ENCODE measurements at regions not wholly inside any gene's neighbourhood (a gene's known extent, or its start where the extent isn't known, plus 50 kb on each side); places are given as distances from the start of the nearest gene placed in this dataset.
"Not testable (repeated sequence)": the region's sequence is repeated elsewhere in the genome, so short reads cannot be mapped to it uniquely, and the experiment has no call there.

DNA sequence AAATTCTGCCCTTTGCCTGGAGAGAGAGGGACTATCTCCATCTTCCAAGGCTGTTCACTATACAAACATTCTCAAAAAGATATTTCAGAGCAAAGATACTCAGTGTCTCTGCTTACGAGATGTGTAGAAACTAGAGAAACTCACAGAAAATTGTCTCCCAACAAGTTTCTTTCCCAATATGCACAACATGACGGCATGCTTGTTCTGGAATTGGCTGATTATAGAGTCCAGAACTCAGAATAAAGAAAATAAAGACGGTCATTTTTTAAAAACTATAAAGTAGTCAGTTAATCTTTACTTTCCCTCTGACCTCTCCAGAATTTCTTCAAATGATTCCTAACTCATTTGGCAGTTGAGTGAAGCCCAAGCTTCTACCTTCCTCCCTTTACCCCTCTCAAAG, 285.5 kb upstream of the KLF3 start:
- no peak for DNase-seq (ENCODE audit: low read depth, low spot score)

DNA sequence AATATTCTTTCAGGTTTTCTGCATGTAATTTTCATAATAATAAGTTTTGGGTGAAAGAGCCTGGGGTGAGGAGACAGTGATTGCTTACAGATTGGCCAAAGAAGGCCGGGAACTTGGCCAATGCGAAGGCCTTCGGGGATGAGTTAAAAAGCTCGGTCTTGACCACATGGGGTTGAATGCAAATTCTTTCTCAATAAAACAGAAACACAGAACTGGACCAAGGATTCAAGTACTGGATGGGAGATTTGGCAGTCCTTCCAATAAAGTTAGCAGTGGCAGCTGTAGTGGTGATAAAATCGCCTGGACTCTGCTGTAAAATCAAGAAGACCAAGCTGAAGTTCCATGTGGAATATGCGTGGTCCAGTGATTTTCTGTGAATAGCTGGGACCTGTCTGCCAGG, 282.2 kb upstream of the KLF3 start:
- no peak for DNase-seq (ENCODE audit: low read depth, low spot score)

DNA sequence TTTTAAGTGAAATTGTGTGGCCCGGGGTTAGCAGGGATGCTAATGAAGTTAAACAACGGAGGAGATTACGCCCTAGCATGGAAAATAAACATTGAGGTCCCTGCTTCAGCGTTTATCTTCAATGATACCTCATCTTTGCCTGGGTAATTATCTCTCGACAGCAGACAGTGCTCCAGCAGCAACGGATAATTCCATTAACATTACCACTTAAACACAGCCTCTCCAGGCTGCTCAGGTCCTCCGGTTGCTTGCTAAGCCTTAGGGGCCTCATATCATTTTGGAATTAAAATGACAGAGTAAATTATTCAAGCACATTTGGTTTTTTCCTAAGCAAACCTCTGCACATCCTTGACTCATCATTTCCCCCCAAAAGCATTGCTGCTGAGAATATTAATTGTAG, 281.5 kb upstream of the KLF3 start:
- no peak for DNase-seq (ENCODE audit: low read depth, low spot score)

DNA sequence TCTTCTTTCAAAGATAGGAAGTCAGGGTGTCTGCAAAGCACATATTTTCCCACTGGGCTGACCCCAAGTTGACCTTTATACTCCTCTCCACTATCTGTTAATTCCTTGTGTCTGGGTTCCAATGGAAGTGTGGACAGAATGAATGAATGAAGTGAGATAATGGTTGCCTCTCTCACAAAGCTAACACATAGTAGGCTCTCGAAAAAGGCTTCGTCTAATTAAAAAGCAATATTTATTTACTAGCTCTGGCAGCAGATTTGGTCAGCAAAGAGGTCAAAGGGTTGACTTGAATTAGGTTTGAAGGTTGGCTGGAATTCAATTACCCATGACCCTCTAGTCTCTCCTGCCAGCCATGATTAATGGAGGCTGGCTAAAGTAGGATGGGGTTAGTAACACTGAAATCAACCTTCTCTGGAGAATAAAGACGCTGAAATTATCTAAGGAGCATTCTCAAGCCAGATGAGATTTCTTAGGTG, 280.3 kb upstream of the KLF3 start:
- no peak for DNase-seq (ENCODE audit: low read depth, low spot score)

DNA sequence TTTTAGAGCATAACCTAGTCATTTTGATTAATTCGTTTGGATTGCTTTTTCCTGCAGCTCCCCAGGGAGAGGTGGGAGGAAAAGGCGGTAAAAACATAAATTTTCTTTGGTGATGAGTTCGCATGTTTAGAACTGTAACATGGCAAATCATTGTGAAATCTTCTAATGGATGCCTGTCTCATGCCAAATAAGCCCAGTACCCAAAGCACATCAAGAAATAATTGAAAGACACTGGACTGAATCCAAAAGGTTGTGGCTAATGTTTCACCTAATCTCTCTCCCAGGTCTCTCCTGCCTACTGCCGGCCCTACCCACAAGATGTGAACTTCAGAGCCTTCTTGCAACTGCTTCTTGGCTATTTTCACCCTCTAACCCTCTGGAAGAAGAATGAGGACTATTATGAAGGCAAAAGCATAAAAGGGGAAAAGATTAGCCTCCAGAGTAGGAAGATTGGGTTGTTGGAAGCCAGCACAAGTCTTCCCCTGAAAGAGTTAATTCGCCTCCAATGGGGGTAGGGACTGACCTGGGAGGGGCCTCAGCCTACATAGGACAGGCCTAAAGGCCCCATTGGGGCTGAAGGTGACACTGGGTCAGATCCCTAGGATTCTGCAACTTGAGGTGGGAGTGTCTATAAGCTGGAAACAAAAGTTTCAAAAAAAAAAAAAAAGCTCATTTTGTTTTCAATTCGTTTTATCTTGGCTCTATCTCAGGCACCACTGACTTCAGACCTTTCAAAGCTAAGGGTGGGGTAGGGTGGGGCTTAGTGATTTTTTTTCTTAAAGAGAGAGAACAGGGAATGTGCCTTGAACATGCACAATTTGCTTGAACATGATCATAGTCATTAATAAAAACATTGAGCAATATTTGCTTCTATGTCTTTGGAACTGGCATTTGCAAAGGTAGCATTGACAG, 278.6 kb upstream of the KLF3 start:
- DNase-seq (ENCODE audit: low read depth, low spot score): no peak

DNA sequence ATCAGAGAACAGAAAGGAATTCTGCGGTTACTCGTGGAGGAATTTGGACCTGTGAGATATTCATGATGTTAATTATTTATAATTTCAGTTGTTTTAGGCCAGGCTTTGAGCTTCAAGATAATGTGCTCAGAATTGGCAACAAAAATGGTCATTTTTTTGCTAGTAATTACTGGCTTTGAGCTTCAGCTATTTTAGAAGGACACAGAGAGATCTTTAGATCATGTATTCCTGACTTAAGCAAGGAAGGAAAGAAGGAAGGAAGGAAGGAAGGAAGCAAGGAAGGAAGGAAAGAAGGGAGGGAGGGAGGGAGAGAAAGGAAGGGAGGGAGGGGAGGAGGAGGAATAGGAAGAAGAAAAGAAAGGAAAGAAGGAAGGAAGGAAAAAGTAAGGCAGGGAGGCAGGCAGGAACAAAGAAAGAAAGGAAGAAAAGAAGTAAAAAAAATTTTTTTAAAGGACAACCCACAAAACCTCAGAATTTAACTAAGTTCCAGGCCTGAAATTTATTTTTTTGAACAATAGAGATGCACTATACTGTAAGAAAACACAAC, 277.9 kb upstream of the KLF3 start:
- no peak for DNase-seq (ENCODE audit: low read depth, low spot score)

DNA sequence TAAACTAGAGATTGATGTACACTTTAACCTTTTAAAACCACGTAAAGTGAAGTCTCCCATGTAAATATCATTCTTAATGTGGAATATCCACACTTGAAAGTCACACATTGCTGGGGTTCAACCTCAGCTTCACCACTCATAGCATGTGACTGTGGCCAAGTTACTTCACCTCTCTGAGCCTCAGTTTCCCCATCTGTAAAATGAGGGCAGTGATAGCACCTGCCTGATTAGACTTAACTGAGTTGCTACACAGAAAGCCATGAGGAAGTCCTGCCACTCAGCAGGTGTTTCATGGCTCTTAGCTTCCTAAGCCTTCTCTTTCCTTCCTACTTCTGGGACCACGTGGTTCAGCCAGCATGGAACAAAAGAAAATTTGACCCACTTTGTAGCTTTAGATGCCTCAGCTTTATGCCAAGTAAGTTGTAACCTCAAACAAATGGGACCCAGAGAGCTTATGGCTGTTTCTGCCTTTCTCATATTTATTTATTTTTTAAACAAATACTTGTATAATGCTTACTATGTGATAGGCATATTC, 277.3 kb upstream of the KLF3 start:
- DNase-seq (ENCODE audit: low read depth, low spot score): no peak

DNA sequence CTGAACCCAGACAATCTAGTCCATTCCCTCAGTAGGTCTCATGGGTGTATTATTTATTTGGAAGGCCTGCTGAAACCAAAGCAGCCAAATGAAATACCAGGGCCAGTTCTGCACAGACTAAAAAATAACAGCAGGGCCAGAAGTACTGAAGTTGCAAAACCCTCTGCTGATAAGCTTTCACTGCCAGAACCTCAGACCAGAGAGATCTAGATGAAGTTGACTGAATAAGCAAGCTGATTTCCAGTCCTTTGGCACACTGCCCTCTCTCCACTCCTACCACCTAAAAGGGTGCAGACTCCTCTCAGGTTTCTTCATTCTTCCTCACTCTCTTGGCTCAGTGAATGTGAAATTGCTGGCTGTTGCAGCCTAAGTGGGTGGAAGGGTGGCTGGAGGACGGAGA, 276.7 kb upstream of the KLF3 start:
- no peak for DNase-seq (ENCODE audit: low read depth, low spot score)

DNA sequence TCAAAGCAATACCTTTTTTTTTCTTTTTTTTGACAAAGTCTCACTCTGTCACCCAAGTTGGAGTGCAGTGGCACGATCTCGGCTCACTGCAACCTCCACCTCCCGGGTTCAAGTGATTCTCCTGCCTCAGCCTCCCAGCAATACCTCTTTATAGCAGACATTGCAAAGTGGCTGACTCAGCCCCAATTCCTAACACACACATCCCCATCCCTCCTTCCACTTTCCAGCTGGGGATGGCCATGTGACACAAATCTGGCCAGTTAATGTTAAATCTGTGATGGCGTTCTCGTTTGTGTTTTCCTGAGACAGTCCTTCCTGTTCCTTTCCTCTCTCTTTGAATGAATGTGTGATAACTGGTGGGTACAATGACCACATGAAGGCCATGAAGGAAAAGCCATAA, 276.2 kb upstream of the KLF3 start:
- DNase-seq (ENCODE audit: low read depth, low spot score): no peak

DNA sequence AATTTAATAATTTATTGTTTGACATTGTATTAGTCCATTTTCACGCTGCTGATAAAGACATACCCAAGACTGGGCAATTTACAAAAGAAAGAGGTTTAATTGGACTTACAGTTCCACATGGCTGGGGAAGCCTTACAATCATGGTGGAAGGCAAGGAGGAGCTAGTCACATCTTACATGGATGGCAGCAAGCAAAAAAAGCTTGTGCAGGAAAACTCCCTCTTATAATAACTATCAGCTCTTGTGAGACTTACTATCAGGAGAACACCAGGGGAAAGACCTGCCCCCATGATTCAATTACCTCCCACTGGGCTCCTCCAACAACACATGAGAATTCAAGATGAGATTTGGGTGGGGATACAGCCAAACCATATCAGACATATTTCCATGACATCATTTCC, 275.1 kb upstream of the KLF3 start:
- DNase-seq (ENCODE audit: low read depth, low spot score): not testable (repeated sequence)

DNA sequence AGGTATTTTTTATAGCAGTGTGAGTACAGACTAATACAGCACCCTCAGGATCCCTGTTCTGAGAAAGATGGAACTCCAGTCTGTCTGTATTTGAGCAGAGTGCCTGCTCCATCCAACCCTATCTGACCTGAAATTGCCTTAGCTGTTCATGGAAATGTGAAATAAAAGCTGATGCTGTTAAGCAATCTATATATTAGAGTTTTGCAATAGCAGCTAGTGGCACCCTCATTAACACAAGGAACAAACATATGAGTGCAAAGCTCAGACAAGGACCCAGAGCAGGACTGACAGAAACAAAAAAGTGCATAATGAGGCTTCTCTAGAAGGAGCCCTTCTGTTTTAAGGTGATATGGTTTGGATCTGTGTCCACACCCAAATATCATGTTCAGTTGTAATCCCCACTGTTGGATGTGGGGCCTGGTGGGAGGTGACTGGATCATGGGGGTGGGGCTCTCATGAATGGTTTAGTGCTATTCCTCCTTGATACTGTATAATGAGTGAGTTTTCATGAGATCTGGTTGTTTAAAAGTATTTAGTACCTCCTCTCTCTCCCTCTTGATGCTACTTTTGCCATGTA, 272.9 kb upstream of the KLF3 start:
- no peak for DNase-seq (ENCODE audit: low read depth, low spot score)

DNA sequence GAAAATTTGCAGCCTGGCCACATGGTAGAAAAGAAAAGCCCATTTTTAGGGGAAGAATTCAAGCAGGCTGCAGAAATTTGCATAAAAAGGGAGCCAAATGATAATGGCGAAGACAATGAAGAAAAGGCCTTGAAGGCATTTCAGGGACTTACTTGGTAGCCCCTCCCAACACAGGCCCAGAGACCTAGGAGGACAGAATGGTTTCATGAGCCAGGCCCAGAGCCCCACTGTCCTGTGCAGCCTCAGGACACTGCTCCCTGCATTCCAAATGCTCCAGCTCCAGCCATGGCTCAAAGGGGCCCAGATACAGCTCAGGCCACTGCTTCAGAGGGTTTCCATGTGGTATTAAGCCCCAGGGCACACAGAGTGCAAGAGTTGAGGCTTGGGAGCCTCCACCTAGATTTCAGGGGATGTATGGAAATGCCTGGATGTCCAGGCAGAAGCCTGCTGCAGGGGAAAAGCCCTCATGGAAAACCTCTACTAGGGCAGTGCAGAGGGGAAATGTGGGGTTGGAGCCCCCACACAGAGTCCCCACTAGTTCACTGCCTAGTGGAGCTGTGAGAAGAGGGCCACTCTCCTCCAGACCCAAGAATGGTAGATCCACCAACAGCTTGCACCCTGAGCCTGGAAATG, 271.7 kb upstream of the KLF3 start:
- no peak for DNase-seq (ENCODE audit: low read depth, low spot score)

DNA sequence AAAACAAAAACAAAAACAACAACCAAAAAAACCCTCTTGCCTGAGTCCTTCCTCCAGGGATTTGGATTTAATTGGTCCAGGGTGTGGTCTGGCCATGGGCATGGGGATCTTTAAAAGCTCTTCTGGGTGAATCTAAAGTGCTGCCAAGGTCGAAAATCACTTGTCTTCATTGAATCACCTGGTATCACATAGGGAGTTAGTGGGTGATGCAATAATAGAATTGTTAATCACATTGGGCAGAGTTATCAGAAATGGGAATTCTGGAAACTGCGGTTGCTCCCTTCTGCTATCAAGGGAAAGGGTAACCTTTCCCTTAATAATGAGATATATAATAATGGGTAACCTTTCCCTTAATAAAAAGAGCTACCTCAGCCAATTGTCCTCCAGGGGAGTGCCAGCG, 267.9 kb upstream of the KLF3 start:
- DNase-seq (ENCODE audit: low read depth, low spot score): no peak

DNA sequence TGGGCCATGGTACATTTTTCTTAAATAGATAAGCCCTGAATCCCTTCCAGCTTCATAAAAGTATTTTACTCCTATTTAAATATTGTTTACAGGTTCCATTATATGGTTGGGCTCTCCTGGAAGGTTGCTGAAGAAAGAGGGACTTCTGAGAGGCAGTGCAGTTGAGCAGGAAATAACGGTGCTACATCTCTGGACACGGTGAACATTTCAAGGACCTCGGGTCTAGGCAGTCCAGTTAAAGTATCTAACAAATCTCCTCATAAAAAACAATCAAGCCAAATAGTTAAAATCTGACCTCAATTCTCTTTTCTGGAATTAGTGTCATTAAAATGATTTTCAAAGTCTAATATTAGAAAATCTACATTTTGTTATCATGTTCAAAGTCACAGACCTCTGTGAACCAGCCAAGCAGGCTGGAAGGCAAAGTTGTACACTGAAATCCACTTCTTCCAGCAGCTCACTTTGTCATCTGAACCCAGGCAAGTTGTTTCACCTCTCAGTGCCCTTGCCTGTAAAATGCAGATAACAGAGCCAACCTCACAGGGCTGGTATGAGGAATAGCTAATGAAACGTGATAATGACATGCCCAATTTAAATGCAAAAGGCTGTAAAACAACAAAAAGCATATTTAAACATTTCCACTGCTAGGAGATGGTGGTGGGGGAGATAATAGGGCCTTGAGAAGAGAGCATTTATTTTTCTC, 267.0 kb upstream of the KLF3 start:
- no peak for DNase-seq (ENCODE audit: low read depth, low spot score)

DNA sequence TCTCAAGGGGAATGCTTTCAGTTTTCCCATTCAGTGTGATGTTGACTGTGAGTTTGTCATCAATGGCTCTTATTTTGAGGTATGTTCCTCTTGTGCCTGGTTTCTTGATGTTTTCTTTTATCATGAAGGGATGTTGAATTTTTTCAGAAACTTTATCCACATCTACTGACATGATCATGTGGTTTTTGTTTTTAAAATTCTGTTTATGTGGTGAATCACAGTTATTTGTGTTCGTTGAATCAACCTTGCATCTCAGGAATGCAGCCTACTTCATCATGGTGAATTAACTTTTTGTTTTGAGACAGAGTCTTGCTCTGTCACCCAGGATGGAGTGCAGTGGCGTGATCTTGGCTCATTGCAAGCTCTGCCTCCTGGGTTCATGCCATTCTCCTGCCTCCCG, 263.1 kb upstream of the KLF3 start:
- DNase-seq (ENCODE audit: low read depth, low spot score): no peak

DNA sequence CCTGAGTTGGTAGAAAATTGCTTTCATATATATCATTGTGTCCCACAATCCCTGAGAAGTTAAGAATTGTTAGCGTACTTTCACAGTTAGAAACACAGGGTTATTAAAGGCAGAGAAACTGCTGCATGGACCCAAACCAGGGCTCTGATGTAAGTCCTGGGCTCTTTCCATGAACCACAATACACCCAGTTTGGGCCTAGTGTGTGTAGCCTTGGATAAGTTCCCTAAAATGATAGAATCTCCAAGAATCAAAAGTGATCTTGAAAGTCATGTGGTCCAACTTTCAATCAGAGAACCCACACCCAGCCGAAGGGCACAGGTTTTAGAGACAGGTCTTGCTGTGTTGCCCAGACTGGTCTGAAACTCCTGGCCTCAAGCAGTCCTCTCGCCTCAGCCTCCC, 257.8 kb upstream of the KLF3 start:
- no peak for DNase-seq (ENCODE audit: low read depth, low spot score)

DNA sequence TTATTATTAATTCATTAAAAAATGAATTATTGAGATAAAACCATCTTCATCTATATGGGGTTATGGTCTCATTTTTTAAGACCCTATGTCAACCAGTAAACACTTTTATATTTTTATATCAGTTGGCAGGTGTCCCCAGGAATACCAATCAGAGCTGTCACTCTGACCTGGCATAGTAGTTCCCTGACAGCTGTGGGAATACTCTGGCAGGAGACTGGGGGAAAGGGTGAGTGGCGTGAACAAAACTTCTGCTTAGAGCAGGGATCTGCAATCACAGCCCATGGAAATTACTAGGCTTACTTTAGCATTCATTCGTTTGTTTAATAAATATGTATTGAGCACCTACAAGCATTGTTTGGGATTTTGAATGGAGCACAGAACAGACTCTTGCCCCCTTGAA, 254.1 kb upstream of the KLF3 start:
- no peak for DNase-seq (ENCODE audit: low read depth, low spot score)

DNA sequence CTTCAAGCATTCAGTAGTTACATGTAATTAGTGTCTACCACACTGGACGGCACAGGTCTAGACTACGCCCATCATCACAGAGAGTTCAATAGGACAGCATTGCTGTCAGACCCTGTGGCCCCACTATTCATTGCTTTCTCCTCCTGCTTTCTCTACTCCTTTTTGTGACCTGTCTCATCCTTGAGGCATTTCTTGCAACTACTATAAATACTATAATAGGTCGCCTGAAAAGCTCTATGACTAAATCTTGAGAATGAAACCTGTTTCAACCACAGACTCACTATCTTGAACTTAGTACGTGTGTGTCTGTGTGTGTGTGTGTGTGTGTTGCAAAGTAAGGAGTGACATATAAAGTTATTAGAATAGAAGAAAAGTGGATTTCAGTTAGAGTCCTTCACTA, 252.9 kb upstream of the KLF3 start:
- no peak for DNase-seq (ENCODE audit: low read depth, low spot score)

DNA sequence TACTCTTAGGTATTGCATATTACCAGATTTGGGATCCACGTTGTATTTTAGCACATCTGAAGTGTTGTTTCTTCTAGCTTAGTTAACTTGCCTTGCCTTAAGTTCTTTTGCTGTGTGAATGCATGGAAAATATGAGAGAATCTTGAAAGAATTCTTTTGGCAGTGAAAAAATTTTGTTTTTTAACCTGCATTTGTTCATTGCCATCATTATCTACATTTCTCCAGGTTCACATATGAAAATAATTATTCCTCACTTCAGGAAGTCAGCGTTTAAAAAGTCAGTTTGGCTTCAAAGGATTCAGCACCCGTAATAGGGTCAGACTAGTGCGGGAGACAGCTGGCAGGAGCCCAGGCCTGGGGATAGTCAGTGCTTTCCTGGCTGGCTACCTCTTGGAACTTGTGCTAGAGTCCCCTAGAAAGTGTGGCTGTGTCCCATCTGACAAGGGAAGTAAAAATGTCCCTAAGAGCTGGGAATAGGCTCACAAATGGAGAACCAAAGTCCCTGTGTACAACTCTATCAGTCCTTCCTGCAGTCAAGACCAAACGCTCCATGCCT, 251.9 kb upstream of the KLF3 start:
- no peak for DNase-seq (ENCODE audit: low read depth, low spot score)

DNA sequence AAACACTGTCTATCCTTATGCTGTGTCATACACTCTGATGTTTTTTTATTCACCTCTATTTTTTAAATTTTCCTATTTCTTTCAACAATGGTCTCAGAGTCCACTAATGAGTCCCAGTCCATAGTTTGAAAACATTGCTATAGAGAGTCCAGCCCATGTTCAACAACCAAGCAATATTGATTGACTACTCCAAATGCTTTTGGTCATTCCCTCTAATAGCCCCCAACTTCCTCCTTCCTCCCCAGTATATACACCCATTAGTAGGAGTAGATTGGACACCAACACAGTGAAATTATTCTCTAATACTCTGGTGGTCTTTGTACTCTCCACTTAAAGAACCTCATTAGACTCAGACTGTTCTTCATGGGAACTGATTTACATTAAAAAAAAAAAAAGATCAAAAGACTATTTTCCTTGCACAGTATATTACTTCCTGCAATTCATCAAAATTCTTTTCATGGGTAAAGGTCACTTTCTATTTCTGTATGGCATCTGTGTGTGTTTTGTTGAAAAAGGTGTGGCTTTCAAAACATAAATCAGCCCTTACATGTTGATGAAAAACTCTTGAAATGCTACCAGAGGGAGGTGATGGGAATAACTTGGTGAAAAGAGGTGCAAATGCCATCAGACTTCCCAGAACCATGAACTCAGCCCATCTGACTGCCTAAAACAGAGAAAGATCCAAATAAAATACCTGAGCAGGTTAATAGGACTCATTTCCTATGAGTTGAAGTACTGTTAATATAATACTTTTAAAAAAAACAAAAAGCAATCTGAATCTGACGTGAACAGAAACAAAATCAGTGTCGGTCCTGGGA, 250.3 kb upstream of the KLF3 start:
- DNase-seq (ENCODE audit: low read depth, low spot score): no peak

DNA sequence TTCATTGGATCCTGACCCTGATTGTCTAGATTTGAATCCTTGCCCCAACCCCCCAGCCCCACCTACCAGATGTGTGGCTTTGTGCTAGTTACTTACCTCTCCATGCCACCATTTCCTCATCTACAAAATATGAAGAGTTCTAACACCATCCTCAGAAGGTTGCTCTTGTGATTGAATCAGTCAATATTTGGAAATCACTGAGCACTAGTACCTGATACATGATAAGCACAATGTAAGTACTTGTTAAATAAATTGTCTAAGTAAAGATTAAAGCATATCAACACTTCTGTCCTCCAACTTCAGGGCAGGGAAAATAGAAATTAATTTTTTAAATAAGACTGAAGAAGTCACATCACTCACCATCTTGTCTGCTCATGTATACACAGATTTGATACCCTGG, 249.6 kb upstream of the KLF3 start:
- DNase-seq (ENCODE audit: low read depth, low spot score): no peak

Measured in smooth muscle cell of the brain vasculature (primary cell).